ENCODE measurements at regions not wholly inside any gene's neighbourhood (a gene's known extent, or its start where the extent isn't known, plus 50 kb on each side); places are given as distances from the start of the nearest gene placed in this dataset.

DNA sequence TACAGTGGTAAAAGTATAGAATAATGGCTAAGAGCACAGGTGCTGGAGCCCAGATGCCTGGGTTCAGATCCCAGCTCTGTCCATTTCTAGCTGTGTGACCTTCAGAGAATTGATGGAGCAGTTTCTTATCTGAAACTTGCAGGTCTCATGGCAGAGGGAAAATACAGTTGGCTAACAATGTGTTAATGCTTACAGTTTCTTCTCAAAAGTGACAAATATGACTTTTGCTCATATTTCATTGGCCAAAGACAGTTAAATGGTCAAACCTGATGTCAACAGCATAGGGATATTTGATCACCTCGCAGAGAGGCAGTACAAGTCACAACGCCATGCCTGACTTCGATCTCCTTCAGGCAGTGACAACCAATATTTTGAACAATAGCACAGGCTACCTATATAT is 60.2 kb upstream of the LCORL start:
- TF ChIP-seq, protein P1, sequence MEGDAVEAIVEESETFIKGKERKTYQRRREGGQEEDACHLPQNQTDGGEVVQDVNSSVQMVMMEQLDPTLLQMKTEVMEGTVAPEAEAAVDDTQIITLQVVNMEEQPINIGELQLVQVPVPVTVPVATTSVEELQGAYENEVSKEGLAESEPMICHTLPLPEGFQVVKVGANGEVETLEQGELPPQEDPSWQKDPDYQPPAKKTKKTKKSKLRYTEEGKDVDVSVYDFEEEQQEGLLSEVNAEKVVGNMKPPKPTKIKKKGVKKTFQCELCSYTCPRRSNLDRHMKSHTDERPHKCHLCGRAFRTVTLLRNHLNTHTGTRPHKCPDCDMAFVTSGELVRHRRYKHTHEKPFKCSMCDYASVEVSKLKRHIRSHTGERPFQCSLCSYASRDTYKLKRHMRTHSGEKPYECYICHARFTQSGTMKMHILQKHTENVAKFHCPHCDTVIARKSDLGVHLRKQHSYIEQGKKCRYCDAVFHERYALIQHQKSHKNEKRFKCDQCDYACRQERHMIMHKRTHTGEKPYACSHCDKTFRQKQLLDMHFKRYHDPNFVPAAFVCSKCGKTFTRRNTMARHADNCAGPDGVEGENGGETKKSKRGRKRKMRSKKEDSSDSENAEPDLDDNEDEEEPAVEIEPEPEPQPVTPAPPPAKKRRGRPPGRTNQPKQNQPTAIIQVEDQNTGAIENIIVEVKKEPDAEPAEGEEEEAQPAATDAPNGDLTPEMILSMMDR (IDR thresholded peaks at IDR 0.05; ENCODE audit: low read depth, low read length, poor library complexity, severe bottlenecking), result no peak
- TF ChIP-seq EZH2phosphoT487 (IDR thresholded peaks at IDR 0.05; ENCODE audit: borderline replicate concordance, low read length), result no peak

All from DOHH2 (cell line).